ENCODE measurements at regions not wholly inside any gene's neighbourhood (a gene's known extent, or its start where the extent isn't known, plus 50 kb on each side); places are given as distances from the start of the nearest gene placed in this dataset.

DNA sequence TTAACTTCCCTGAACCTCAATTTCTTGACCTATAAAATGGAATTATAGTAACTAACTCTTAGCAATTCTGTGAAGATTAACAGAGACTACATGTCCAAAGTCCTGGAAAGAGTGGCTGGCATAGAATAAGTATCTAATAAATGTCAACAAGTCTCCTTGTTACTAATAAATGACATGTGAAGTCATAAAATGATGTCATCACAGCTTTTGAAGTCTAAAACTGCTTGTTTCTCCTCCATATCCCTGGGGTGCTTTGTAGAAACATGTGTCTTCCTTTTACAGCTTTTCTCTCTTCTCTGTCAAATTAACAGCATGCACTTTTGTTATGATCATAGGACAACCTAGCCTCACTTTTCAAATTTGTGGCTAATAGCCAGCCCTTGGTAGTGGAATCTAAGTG lies 510.2 kb downstream of the NTRK3 start:
- CTCF ChIA-PET = no interaction called here
- Histone ChIP-seq H3K4me1 (peaks cover 5% of the 10 kb centered on the region; the same call in 1 of the 3 replicates), H3K4me2 (no peak overlapping the region), H3K9me3 (no peaks in the 10 kb centered on the region), H3K27ac (no peak overlapping the region), H3K4me3 (no peak overlapping the region)
- TF ChIP-seq JUNB (IDR thresholded peaks at IDR 0.05) (no peak), SMC3 (IDR thresholded peaks at IDR 0.05) (no peak), SREBF2 (IDR thresholded peaks at IDR 0.05) (no peak), E2F6 (IDR thresholded peaks at IDR 0.05; ENCODE audit: borderline replicate concordance, low read depth) (no peak), ESRRA (IDR thresholded peaks at IDR 0.05; ENCODE audit: borderline replicate concordance, low read length) (no peak), EHF (CRISPR knock-in tag; IDR thresholded peaks at IDR 0.05) (no peak), CBX8 (IDR thresholded peaks at IDR 0.05) (no peak), HES2 (IDR thresholded peaks at IDR 0.05) (no peak), EP300 (IDR thresholded peaks at IDR 0.05) (no peak), HOXB5 (CRISPR knock-in tag; IDR thresholded peaks at IDR 0.05) (no peak), TFCP2L1 (CRISPR knock-in tag; IDR thresholded peaks at IDR 0.05) (no peak)
- TF ChIP-seq, protein P1, sequence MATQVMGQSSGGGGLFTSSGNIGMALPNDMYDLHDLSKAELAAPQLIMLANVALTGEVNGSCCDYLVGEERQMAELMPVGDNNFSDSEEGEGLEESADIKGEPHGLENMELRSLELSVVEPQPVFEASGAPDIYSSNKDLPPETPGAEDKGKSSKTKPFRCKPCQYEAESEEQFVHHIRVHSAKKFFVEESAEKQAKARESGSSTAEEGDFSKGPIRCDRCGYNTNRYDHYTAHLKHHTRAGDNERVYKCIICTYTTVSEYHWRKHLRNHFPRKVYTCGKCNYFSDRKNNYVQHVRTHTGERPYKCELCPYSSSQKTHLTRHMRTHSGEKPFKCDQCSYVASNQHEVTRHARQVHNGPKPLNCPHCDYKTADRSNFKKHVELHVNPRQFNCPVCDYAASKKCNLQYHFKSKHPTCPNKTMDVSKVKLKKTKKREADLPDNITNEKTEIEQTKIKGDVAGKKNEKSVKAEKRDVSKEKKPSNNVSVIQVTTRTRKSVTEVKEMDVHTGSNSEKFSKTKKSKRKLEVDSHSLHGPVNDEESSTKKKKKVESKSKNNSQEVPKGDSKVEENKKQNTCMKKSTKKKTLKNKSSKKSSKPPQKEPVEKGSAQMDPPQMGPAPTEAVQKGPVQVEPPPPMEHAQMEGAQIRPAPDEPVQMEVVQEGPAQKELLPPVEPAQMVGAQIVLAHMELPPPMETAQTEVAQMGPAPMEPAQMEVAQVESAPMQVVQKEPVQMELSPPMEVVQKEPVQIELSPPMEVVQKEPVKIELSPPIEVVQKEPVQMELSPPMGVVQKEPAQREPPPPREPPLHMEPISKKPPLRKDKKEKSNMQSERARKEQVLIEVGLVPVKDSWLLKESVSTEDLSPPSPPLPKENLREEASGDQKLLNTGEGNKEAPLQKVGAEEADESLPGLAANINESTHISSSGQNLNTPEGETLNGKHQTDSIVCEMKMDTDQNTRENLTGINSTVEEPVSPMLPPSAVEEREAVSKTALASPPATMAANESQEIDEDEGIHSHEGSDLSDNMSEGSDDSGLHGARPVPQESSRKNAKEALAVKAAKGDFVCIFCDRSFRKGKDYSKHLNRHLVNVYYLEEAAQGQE (IDR thresholded peaks at IDR 0.05) = no peak
- TF ChIP-seq, protein P2, sequence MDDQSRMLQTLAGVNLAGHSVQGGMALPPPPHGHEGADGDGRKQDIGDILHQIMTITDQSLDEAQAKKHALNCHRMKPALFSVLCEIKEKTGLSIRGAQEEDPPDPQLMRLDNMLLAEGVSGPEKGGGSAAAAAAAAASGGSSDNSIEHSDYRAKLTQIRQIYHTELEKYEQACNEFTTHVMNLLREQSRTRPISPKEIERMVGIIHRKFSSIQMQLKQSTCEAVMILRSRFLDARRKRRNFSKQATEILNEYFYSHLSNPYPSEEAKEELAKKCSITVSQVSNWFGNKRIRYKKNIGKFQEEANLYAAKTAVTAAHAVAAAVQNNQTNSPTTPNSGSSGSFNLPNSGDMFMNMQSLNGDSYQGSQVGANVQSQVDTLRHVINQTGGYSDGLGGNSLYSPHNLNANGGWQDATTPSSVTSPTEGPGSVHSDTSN (IDR thresholded peaks at IDR 0.05) = no peak
- TF ChIP-seq, protein P3, sequence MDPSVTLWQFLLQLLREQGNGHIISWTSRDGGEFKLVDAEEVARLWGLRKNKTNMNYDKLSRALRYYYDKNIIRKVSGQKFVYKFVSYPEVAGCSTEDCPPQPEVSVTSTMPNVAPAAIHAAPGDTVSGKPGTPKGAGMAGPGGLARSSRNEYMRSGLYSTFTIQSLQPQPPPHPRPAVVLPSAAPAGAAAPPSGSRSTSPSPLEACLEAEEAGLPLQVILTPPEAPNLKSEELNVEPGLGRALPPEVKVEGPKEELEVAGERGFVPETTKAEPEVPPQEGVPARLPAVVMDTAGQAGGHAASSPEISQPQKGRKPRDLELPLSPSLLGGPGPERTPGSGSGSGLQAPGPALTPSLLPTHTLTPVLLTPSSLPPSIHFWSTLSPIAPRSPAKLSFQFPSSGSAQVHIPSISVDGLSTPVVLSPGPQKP (IDR thresholded peaks at IDR 0.05; ENCODE audit: low read depth, low read length) = no peak
- FAIRE-seq (peak; percentile 23), DNase-seq (ENCODE audit: low read depth in 1 of 2, low spot score in 1 of 2) (no peak), ATAC-seq (no peak)
- POLR2A ChIA-PET = no interaction called here

DNA sequence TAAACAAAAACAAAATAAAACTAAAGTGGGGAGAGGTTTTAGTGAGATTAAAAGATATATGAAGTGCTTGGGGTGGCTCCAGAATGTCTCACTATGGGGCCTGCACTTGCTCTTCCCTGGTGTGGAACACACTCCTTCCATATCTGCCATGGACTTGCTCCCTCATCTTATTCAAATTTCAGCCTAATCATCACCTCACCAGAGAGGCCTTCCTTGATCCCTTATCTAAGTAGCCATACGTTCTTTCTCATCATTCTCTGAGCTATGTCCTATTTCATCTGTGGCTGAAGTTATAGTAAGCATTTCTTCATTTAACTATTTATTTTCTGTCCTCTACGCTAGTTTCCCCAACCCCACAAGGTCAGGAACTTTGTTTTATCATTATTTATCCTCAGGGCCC lies 511.7 kb downstream of the NTRK3 start:
- no peak for ATAC-seq
- no peak overlapping the region for H3K4me3 ChIP-seq
- ChIA-PET CTCF (no interaction called here), POLR2A (no interaction called here)
- no peak overlapping the region for H3K27ac ChIP-seq
- FAIRE-seq = no peak
- DNase-seq (ENCODE audit: low read depth in 1 of 2, low spot score in 1 of 2) = no peak
- no peak for TF ChIP-seq ZSCAN20 (CRISPR knock-in tag; IDR thresholded peaks at IDR 0.05)
- no peak for TF ChIP-seq CBX2 (IDR thresholded peaks at IDR 0.05; ENCODE audit: borderline replicate concordance, low read depth)
- no peak for TF ChIP-seq EHF (CRISPR knock-in tag; IDR thresholded peaks at IDR 0.05)
- no peak for TF ChIP-seq HES2 (IDR thresholded peaks at IDR 0.05)
- no peak for TF ChIP-seq CEBPB (IDR thresholded peaks at IDR 0.05)
- TF ChIP-seq HDAC2 (IDR thresholded peaks at IDR 0.05) = no peak
- no peak for TF ChIP-seq HEYL (CRISPR knock-in tag; IDR thresholded peaks at IDR 0.05)
- TF ChIP-seq SMC3 (IDR thresholded peaks at IDR 0.05) = no peak
- no peak for TF ChIP-seq RCOR1 (IDR thresholded peaks at IDR 0.05; ENCODE audit: low read depth, low read length)
- TF ChIP-seq MAZ (IDR thresholded peaks at IDR 0.05; ENCODE audit: borderline replicate concordance, low read depth, low read length) = no peak
- TF ChIP-seq, protein P4, sequence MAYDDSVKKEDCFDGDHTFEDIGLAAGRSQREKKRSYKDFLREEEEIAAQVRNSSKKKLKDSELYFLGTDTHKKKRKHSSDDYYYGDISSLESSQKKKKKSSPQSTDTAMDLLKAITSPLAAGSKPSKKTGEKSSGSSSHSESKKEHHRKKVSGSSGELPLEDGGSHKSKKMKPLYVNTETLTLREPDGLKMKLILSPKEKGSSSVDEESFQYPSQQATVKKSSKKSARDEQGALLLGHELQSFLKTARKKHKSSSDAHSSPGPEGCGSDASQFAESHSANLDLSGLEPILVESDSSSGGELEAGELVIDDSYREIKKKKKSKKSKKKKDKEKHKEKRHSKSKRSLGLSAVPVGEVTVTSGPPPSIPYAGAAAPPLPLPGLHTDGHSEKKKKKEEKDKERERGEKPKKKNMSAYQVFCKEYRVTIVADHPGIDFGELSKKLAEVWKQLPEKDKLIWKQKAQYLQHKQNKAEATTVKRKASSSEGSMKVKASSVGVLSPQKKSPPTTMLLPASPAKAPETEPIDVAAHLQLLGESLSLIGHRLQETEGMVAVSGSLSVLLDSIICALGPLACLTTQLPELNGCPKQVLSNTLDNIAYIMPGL (CRISPR knock-in tag; IDR thresholded peaks at IDR 0.05; ENCODE audit: borderline replicate concordance) = no peak
- TF ChIP-seq FOSL2 (IDR thresholded peaks at IDR 0.05) = no peak
- no peak for TF ChIP-seq FOSL2 (CRISPR knock-in tag; IDR thresholded peaks at IDR 0.05)
- no peak for TF ChIP-seq JUNB (IDR thresholded peaks at IDR 0.05)
- TF ChIP-seq ZNF302 (CRISPR knock-in tag; IDR thresholded peaks at IDR 0.05) = no peak
- no peak for TF ChIP-seq KDM5A (IDR thresholded peaks at IDR 0.05)
- TF ChIP-seq, protein P5, sequence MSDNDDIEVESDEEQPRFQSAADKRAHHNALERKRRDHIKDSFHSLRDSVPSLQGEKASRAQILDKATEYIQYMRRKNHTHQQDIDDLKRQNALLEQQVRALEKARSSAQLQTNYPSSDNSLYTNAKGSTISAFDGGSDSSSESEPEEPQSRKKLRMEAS (IDR thresholded peaks at IDR 0.05) = no peak
- no peak overlapping the region for H3K4me2 ChIP-seq
- peaks cover 5% of the 10 kb centered on the region; the same call in 1 of the 3 replicates for H3K4me1 ChIP-seq
- no peaks in the 10 kb centered on the region for H3K9me3 ChIP-seq
- 57% methylated on average over 2 of the region's 2 CpGs for WGBS (ENCODE audit: missing lambda C conversion rate)
